D721Med (cell line): ENCODE measurements at regions not wholly inside any gene's neighbourhood (a gene's known extent, or its start where the extent isn't known, plus 50 kb on each side); places are given as distances from the start of the nearest gene placed in this dataset.

Experiments
- DNase-seq: peaks from one replicate; pipeline ENCODE4 v3.0.0; 2011; ENCODE audit warnings: low spot score; ENCODE audit not compliant: insufficient read length
- FAIRE-seq: peaks from 2 replicates; lab custom pipeline; 2011; peaks lifted over from hg19 to GRCh38; lab: Jason Lieb, UNC
- TF ChIP-seq, protein P1 (sequence below): IDR thresholded peaks from 2 replicates; pipeline ENCODE4 v1.5.1; 2012; ENCODE audit warnings: mild to moderate bottlenecking, control low read depth; ENCODE audit not compliant: insufficient read depth; ENCODE audit errors: missing control alignments

DNA sequence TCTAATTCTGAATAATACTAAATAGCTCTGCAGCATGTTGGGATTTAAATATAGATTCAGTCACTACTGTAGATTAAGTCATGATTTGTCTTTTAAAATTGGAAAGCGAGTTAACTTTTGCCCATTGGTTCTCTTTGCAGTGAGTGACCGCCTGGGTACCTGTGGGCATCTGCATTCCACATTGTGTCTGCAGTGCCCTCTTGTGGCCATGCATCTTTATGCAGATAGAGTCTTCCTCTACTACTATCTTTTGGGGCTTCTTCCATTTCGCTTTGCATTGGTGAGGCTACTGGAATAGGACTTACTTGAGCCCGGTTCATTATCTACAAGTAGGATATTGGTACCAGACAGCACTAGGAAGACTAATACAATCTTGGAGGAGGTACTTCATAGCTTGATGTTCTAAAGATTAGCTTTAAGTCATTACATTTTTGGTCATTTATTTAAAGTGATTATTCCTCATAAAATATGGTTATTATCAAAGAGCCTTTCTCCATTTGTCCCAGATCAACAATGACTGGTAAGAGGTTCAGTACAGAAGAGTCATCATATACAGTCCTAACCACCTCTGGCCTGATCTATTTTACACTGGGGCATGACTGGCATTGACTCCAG lies 203.0 kb downstream of the SOCS6 start:
- peak; percentile 48 for DNase-seq
- TF ChIP-seq, protein P1, sequence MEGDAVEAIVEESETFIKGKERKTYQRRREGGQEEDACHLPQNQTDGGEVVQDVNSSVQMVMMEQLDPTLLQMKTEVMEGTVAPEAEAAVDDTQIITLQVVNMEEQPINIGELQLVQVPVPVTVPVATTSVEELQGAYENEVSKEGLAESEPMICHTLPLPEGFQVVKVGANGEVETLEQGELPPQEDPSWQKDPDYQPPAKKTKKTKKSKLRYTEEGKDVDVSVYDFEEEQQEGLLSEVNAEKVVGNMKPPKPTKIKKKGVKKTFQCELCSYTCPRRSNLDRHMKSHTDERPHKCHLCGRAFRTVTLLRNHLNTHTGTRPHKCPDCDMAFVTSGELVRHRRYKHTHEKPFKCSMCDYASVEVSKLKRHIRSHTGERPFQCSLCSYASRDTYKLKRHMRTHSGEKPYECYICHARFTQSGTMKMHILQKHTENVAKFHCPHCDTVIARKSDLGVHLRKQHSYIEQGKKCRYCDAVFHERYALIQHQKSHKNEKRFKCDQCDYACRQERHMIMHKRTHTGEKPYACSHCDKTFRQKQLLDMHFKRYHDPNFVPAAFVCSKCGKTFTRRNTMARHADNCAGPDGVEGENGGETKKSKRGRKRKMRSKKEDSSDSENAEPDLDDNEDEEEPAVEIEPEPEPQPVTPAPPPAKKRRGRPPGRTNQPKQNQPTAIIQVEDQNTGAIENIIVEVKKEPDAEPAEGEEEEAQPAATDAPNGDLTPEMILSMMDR = peak; percentile 74
- FAIRE-seq = no peak

DNA sequence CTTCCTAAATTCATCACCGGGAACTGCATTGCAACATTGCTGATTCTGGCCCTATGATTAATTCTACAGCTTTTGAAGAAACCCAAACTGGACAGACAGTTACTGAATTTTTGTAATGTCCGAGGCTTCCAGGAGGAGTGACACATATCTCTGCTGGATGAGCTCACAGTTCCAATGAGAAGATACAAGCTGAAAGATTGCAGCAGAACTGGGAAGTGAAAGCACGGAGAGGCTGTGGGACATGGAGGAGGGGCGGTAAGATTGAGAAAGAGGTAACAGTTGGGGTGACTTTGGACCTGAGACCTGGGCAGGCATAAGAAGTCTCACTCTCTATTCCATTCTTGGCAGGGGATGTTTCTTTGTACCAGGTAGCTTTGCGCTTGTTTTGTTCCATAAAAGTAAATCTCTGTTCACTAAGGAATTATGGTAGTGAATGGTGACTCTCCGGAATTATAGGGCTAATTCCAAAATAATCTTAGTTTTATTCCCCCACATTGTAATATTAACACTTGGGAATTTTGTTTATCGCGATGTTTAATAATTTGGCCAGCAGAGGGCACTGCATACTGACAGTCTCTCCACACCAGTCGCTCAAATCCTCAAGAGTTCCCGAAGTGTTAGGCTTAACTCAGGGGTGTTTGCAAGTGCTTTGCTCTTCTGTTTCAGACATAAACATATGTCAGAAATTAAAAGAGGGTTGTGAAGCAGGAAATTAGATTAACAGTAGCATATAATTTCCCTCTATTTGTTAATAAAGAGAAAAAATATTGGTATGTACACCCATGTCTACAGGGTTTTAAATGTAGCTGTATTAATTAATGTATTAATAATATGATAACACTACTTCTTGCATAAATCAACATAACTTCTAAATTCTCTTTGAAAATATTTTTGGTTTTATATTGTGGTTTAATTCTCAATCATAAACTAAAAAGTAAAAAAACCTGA lies 201.4 kb downstream of the SOCS6 start:
- FAIRE-seq (peak; percentile 100), DNase-seq (no peak)
- TF ChIP-seq, protein P1 = peak; percentile 76

DNA sequence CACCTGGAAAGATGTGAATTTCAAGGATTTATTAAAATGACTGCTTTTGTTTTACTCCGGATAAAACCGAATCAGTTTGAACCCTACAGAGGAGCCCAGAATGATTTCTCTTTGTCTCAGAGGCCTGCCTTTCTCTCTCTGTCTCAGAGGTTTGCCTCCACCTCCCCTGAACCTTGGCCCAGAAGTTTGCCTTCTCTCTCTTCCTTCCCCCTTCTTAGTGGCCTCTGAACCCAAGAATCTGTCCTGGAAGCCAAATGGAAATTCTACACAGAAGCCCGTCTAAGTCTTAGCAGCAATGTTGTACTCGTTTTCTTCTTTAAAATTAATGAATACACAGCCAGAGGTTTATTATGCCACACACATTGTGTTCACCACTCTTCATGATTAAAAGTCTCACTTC lies 200.7 kb downstream of the SOCS6 start:
- no peak for DNase-seq
- no peak for FAIRE-seq
- TF ChIP-seq, protein P1 = no peak

DNA sequence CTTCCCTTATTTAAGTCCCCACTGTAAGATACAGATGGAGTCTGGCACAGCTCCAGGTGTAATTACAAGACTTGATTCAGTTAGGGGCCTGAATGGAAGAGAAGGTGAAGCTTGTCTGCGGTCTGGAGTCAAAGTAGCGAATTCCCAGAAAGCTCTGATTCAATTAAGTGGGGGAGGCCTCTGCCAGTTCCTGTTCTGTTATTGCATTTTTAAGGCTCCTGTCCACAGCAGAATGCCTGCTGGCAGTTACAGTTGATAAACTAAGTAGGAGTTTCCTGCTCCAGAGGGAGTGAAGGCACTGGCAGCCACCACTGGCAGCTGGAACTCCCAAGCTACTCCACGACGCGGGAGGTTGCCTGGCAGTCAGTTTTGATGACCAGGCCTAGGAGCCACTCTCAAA lies 181.1 kb downstream of the SOCS6 start:
- no peak for FAIRE-seq

DNA sequence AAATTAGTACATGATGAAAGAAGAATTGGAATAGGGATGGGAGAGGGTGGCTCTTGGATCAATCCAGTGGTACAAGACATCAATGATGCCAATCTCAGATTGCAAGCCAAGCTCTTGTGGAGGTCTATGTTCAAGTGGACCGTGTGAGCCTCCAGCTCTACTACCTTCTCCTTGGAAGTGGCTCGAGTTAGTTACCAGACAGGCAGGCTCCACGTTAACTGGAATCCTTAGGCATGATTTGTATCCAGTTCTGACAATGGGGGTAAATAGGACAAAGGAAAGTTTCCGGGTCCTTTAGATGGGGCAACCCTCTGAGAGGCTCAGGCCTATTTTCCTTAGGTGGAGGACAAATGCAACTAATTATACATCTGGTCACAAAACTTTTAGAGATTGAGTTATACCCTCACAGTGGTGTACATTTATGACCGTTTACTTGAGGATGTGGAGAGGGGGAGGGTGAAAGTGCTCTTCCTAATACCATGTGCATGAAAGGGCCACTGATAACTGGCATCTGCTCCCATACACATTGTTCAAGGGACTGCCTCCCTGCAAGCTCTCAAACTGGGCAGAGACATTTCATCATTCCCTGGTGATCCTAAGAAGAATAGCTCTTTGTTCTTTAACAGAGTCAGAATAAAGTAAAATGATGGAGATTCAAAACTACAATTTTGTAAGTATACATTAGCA lies 180.2 kb downstream of the SOCS6 start:
- no peak for DNase-seq
- no peak for FAIRE-seq
- TF ChIP-seq, protein P1 = no peak

More for the DNA sequence above, 181.1 kb downstream of the SOCS6 start:
- DNase-seq = no peak
- TF ChIP-seq, protein P1 = no peak

DNA sequence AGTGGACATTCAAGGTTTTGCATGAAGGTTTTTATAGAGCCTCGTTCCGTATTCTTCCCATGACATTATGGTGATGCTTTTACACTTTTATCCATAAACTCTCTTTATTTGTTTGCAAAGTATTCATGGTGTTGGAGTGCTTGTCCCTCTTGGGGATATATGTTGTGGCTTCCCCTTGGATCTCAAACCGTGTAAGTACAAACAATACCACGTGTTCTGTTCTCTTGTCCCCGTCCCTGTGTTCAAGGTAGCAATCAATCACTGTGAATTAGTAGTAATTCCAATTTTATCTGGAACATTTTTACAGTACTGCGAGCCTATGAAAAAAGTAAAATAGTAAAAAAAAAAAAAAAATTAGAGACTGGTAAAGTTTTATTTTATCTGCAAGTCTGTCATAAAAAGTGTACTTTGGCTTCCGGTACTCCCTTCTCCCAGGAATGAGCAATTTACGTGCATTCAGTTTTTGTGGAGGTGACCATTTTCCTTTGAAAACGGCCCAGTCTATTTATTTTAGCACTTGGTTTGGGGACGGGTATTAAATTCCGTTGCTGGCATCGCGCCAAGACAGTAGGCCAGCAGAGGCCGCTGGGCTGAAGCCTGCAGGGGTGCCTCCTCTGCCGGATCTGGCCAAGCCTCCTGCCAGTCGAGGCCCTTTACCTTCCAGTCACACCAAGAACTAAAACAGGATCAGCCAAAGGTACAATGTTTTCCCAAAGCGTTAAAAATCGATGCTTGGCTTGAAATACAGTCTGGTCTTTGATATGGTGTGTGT lies 175.7 kb downstream of the SOCS6 start:
- TF ChIP-seq, protein P1 = peak; percentile 17
- DNase-seq = peak; percentile 64
- peak; percentile 99 for FAIRE-seq
